ENCODE measurements at regions not wholly inside any gene's neighbourhood (a gene's known extent, or its start where the extent isn't known, plus 50 kb on each side); places are given as distances from the start of the nearest gene placed in this dataset.
A peak's percentile ranks its signal among the peaks of the same experiment; 100 is the strongest.

- DNase-seq = no peak
Observed at GRCh38 chr6:1086446-1087153, 225.3 kb upstream of the FOXQ1 start.

DNA sequence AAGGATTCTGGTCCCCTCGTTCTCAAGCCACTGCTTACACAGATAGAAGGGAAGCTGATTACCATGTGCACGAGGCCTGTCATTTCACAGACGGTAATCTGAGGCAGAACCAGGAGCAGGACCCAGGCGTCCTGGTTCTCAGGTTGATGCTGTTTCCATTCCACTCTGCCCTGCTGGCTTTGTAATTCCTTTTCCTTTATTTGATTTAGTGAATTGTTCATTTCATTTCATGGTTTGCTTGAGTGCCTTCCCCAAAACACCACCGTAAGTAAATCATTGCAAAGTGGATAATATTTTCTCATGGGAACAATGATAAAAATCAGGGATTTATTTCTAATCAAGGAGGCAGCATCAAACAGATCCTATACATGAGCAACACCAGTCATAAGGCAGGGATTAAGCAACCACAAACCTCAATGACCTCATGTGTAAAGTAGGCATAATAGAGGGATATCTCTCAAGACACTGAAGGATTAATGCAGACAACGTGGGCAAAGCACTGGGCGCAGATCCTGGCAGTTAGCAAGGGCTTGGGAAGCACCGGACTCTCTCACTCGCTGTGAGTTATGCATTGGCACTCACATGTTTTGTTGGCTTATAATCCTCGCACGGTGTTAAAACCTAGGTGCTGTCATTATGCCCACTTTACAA is 229.5 kb upstream of the FOXQ1 start:
- DNase-seq = no peak

DNA sequence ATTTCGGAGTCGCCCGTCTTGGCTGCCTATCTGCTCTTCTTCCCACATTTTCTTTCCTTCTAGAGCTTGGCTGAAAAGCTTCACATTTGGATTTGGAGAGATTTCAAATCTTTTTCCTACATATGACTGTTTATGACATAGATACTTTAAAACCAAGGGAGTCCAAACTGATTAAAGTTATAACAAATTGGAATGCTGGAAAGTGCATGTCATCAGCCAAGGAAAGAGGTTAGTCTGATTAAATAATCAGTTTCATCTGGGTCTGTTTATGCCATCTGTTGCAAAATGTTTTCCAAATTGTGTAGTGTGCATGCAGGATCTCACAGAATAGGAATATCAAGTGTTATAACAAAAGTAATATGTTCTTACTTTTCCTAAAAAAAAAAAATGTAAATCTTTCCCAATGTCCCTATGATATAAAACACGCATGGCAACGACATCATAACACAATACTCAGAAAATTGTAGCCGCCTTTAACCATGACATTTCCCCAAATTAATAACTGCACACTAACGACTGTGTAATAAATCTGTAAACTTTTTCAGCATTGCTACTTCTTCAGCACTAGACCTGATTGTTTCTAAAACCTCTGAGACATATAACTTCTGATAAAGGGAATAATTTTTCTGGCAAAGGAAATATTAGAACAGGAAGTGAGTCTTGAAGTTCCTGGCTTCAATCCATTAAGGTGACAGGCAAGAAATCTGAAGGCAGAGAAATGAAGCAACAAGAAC is 230.2 kb upstream of the FOXQ1 start:
- peak; percentile 58 for DNase-seq

- no peak for DNase-seq
Observed at GRCh38 chr6:1080453-1081337, 231.2 kb upstream of the FOXQ1 start.

DNA sequence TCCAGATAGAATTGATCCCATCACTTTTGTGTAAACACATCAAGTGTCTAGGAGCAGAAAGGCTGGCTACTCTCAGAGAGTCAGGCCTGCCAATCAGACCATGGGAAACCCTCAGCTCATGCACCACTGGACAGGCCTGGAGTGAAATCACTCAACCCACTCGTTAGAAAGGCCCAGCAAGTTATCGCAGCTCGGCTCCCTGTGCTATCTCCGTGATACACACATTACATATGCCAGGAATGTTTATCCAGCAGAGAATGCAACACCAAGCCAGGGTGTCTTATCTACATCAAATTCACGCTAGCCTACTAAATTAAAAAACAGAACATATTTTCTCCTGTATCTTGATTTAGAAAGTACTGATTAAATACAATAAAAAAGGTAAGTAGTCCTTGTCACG is 232.4 kb upstream of the FOXQ1 start:
- no peak for DNase-seq

DNA sequence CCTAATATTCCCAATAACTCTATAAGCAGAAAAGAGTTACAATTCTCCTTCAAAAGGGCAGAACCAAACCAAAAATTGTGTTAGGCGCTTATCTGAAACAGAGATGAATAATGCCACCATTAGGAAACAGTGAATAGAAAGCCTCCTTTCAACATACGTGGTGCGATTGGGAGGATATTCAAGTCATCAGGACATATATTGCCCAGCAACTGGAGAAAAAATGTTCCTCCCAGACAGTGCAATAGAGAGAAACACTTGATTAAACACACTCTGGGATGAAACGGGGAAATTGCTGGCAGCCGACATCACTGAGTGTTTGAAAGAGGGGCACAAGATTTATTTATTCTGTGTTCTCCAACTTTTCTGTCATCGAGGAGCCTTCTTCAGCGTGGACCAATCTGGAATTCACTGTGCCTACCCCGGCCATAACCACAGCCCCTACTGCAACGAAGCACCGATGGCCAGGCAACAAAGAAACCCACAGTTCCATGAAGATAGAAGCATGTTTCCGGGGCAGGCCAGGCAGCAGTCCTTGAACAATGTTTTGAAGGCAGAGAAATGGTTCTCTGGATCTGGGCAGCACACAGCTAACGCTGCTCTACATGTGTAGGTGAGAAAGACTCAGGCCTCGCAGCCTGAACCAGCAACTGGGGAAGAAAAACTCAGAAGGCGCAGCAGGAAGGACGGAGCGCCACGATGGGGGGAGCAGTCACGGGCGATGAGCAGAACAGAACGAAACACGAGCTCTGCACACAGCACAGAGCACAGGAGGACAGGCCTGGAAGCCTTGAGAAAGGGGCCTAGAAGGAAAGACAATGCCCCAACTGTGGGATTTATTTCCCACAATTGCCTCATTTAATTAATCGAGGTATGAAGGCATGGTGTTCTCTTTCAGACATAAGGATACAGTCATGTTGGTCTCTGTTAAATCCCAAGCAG is 234.2 kb upstream of the FOXQ1 start:
- DNase-seq = no peak

DNA sequence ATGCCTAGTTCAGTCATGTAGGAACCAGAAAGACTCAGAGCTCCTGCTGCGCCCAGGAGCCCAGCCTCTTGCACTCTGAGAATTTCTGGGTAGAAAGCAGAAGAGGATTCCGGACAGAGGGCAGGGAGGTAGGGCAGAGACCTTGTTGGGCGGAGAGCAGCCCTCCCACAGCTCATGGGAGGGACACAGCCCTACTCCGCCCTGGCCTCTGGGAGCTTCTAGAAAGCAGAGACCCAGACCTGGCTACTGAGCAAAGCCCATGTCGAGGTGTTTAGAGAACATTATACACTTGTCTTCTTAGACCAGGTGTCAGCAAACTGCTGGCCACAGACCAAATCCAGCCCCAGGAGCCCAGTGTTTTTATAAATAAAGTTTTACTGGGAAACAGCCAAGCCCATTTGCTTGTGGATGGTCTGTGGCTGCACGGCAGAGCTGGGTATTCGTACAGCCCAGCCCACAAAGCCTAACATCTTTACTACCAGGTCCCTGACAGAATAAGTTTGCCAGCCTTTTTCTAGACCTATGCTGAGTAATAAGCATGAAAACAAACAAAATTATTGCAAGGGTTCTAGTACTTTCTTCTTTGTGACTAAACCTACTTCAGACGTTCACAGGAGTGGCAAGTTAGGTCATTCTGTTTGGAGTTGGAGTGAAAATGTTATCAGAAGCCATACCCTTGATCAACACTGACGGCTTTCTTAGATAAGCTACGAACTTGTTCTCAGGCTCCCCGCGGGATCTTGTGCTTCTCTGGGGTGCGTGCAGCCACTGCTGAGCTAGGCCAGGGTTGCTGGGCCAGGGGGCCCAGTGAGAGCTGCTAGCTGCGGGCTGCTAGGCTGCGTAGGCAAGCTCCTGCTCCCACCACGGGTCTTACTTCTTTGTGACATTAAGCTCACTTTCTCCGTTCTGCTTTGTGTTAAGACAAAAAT is 235.1 kb upstream of the FOXQ1 start:
- no peak for DNase-seq

DNA sequence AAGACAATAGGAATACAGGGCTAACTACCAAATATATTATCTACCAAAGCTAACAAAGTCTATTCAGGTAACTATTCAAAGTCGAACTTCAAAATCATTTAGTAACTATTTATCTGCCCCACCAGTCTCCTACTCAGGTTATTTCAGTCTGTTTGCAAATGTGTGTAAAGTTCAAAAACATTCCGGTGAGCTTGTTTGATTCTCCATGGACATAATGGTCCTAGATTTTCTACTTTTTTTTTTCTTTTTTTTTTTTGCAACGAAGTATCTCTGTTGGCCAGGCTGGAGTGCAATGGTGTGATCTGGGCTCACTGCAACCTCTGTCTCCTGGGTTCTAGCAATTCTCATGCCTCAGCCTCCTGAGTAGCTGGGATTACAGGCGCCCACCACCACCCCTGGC is 236.0 kb upstream of the FOXQ1 start:
- no peak for DNase-seq

DNA sequence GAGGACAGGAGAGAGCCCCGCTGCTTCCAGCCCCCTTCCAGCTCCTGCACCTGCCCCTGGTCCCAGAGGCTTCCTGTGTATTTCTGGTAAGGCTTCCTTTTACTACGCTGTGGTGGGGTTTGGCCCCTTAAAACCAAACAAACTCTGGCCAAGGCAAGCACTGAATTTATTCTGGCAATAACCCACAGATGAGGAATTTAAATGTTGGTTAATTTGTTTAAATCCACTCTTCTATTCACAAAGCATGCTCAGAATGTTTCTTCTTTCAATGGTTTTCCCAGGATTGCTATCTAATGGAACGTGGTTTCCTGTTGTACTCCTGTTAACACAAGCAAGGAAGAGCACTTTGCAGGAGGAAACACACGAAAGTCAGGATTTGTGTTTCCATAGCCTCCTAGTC is 236.5 kb upstream of the FOXQ1 start:
- no peak for DNase-seq

DNA sequence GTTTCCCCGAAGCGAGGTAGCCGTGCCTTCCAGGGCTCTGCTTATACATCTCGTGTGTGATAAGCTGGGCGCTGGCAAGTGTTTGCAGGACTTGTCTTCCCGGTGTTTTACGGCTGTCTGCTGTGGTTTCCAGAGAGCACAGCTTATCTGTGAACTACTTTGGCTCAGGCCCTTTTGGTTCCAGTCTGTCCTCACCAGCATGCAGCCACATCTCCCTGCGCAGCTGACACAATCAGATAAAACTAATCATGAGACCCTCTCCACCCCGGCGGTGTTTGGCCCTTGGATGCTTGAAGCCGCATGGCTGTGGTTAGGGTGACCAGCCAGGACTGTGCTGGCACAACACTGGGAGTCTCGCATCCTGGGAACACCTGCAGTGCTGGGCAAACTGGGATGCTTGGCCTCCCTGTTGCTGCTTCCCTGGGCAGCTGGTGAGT is 241.8 kb upstream of the FOXQ1 start:
- no peak for DNase-seq

GRCh38 chr6:1068905-1069304 is 243.0 kb upstream of the FOXQ1 start:
- no peak for DNase-seq

GRCh38 chr6:1068068-1068467 is 243.8 kb upstream of the FOXQ1 start:
- no peak for DNase-seq

DNA sequence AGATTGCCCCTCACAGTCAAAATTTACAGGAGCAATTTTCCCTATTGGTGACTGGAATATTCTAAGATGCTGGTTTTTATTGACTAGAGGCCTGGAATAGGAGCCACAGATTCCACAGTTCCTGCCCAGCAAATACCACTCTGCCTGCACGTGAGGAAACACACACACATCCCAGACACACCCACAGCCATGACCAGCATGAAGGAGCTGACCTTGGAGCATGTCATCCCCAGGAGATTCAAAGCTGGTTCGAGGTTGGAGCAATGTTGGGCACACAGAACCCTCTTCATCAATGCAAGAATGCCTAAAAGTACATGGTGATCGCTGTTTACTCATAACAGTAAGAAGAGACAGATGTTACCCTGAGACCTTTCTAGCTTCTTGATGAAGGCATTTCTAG is 244.6 kb upstream of the FOXQ1 start:
- DNase-seq = no peak

DNA sequence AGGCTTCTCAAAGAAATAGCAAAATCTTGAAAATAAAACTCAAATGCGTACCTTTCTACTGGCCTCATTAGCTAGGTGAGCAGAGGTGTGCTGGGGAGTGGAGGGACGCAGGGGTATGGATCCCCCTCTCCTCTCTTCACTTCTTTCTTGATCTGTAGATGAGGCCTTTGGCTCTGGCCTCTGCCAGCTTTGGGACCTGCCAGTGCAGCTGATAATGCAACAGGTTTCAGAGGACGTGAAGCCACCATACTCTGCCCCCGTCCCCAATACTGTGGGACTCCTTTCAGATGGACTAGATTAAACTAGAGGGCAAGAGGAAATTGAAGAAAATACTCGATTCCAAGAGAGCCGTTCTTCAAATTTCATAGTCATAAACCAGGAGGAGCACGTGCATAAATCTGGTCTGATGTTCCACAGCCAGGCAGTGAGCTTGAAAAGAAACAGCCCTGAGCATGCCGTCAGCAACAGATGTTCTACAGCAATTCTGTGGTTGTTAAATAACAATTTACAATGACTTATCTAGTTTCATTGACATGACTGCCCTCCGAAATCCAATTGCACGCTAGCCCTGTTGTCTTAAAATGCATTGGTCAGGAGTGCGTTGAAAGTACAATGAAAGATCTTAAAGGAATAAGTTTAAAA is 245.3 kb upstream of the FOXQ1 start:
- DNase-seq = no peak

DNA sequence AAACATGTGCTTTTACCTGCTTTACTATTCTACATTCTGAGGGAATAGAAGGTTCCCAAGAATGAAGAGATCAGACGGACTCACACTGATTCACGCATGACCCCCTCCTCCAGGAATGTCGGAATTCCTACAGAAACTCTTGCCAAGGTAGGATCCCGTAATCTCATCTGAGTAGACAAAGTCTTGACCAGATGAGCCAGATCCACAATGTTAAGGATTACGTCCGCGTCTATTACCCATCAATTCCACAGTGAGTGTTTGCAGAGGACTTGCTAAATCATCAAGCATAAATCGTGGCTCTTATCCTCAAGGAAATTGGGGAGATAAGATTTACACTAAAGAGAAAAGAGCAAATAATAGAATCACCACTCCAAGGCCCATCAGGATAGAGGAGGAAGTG is 245.9 kb upstream of the FOXQ1 start:
- DNase-seq = no peak

DNA sequence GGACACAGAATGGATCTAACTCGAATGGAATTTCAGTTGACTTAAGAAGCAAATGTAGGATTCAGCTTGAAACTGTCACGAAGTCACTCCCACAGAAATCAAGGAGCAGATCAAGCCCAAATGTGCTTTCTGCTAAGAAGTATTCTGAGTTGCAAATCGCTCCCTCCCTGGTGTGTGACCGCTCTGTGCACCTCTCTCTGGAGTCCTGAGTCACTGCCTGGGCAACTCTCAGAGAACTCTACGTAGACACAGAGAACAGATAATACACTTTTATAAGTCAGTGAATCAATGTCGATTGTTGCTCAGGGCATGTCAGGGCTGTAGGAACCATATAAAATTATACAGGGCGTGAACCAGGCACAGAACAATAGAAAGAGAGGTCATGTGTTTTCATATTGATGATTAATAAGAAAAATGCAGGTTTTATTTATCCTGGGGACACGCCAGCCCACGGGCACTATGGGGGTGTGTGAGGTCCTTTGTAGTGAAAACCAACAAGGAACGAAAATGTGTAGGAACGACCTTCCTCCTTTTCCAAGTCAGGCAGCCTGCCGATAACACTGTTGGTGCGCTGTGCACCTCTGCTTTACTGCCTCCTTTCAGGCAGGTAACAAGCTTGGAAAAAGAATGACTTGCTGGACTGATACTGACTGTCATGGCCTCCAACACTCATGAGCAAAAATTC is 248.1 kb upstream of the FOXQ1 start:
- no peak for DNase-seq

- DNase-seq = no peak
Observed at GRCh38 chr6:1062786-1063545, 248.9 kb upstream of the FOXQ1 start.

GRCh38 chr6:1059596-1059995 is 252.3 kb upstream of the FOXQ1 start:
- DNase-seq = no peak

Data from tongue (tissue), 1 donor.